ENCODE measurements at regions not wholly inside any gene's neighbourhood (a gene's known extent, or its start where the extent isn't known, plus 50 kb on each side); places are given as distances from the start of the nearest gene placed in this dataset.

GRCh38 chr3:180375831-180376230, 226.1 kb upstream of the TTC14 start:
- TF ChIP-seq TAF1 (IDR thresholded peaks at IDR 0.05; ENCODE audit: low read depth) (no peak), REST (IDR thresholded peaks at IDR 0.05; ENCODE audit: low read depth) (no peak), CEBPB (IDR thresholded peaks at IDR 0.05) (no peak), ZBTB7A (IDR thresholded peaks at IDR 0.05; ENCODE audit: low read depth) (no peak), RAD21 (IDR thresholded peaks at IDR 0.05; ENCODE audit: low read depth) (no peak), MAX (IDR thresholded peaks at IDR 0.05) (no peak), EP300 (IDR thresholded peaks at IDR 0.05; ENCODE audit: borderline replicate concordance) (no peak), TCF12 (IDR thresholded peaks at IDR 0.05; ENCODE audit: low read depth) (no peak)

All from Ishikawa (cell line).